Kidney (tissue), 13 donors: ENCODE measurements at regions not wholly inside any gene's neighbourhood (a gene's known extent, or its start where the extent isn't known, plus 50 kb on each side); places are given as distances from the start of the nearest gene placed in this dataset.

ENCODE experiments used
- DNase-seq, 5 donors: peaks; one replicate each; pipeline ENCODE4 v3.0.0-alpha.2; 2013 to 2020
- FAIRE-seq: peaks from 2 replicates; lab custom pipeline; 2012; peaks lifted over from hg19 to GRCh38; lab: Jason Lieb, UNC
- H3K27ac ChIP-seq, 2 donors: one replicate each; pipeline ENCODE4 v1.7.0; 2013; ENCODE audit warnings: low read depth in 2 of 2, low read length in 2 of 2, inconsistent platforms in 1 of 2
- H3K27me3 ChIP-seq: one replicate; pipeline ENCODE4 v1.7.1; 2013; ENCODE audit warnings: low read length, inconsistent platforms; ENCODE audit not compliant: control insufficient read depth, insufficient read depth
- H3K36me3 ChIP-seq, 3 donors: one replicate each; pipeline versions ENCODE4 v1.7.0 to v1.7.1; 2013; ENCODE audit warnings: low read length in 3 of 3, control low read depth in 1 of 3, inconsistent platforms in 1 of 3; ENCODE audit not compliant: insufficient read depth in 3 of 3, control insufficient read depth in 2 of 3
- H3K4me1 ChIP-seq, 3 donors: one replicate each; pipeline versions ENCODE4 v1.7.0 to v1.7.1; 2013; ENCODE audit warnings: low read length in 3 of 3, inconsistent platforms in 1 of 3, low read depth in 1 of 3; ENCODE audit not compliant: control insufficient read depth in 2 of 3, insufficient read depth in 2 of 3
- H3K4me3 ChIP-seq, 3 donors: one replicate each; pipeline versions ENCODE4 v1.7.0 to v1.8.1; 2013; ENCODE audit warnings: low read length in 3 of 3, control low read depth in 1 of 3, inconsistent platforms in 1 of 3
- H3K9ac ChIP-seq, 3 donors: one replicate each; pipeline versions ENCODE4 v1.7.0 to v1.7.1; 2013; ENCODE audit warnings: low read length in 3 of 3, control low read depth in 1 of 3, inconsistent platforms in 1 of 3
- H3K9me3 ChIP-seq, 3 donors: one replicate each; pipeline versions ENCODE4 v1.7.0 to v1.7.1; 2013; ENCODE audit warnings: low read length in 3 of 3, control low read depth in 1 of 3, inconsistent platforms in 1 of 3; ENCODE audit not compliant: control insufficient read depth in 2 of 3, insufficient read depth in 1 of 3
- intact Hi-C: fragments of 100-400 bp; cut with DNase I; formaldehyde crosslinking; loops from one replicate; pipeline ENCODE4 v1.11.1; 2022
- TF ChIP-seq, protein P1 (sequence below): IDR thresholded peaks from 3 replicates; pipeline ENCODE4 v1.5.1; 2012; ENCODE audit warnings: mild to moderate bottlenecking, moderate library complexity, borderline replicate concordance; ENCODE audit not compliant: insufficient read depth; ENCODE audit errors: extremely low read depth
- donor health status: control.
- donor health status: control.
- donor health status: control.
- donor health status: control.
- donor health status: control.
- donor health status: DM: yes; HTN: yes; CAD: no.
- donor health status: Normal renal cell carcinoma (clear cell type).

DNA sequence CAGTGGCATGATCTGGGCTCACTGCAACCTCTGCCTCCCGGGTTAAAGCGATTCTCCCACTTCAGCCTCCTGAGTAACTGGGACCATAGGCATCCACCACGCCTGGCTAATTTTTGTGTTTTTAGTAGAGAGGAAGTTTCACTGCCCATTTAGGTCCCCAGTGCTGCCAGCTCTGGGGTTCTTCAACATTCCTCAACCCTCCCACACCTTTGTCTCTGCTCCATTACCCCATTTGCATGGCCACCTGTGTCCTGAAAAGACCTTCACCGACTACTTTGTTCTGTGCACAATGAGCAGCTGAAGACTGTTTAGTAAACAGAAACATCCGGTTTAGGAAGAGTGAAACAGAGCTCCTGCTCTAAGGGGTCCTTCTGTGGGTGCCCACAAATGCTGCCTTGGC, 92.0 kb downstream of the FAM43A start:
- no peaks in the 10 kb centered on the region for H3K9me3 ChIP-seq
- DNase-seq (no peak), FAIRE-seq (no peak)
- TF ChIP-seq, protein P1, sequence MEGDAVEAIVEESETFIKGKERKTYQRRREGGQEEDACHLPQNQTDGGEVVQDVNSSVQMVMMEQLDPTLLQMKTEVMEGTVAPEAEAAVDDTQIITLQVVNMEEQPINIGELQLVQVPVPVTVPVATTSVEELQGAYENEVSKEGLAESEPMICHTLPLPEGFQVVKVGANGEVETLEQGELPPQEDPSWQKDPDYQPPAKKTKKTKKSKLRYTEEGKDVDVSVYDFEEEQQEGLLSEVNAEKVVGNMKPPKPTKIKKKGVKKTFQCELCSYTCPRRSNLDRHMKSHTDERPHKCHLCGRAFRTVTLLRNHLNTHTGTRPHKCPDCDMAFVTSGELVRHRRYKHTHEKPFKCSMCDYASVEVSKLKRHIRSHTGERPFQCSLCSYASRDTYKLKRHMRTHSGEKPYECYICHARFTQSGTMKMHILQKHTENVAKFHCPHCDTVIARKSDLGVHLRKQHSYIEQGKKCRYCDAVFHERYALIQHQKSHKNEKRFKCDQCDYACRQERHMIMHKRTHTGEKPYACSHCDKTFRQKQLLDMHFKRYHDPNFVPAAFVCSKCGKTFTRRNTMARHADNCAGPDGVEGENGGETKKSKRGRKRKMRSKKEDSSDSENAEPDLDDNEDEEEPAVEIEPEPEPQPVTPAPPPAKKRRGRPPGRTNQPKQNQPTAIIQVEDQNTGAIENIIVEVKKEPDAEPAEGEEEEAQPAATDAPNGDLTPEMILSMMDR, result no peak
- H3K4me3 ChIP-seq, result no peak overlapping the region
- intact Hi-C loops, result no loop called here
- no peak overlapping the region for H3K27ac ChIP-seq
- H3K27me3 ChIP-seq, result no peaks in the 10 kb centered on the region
- H3K9ac ChIP-seq, result no peak overlapping the region
- no peaks in the 10 kb centered on the region for H3K36me3 ChIP-seq
- H3K4me1 ChIP-seq, result peaks cover 0 to 6% (median 3%) of the 10 kb centered on the region in 3 donors

DNA sequence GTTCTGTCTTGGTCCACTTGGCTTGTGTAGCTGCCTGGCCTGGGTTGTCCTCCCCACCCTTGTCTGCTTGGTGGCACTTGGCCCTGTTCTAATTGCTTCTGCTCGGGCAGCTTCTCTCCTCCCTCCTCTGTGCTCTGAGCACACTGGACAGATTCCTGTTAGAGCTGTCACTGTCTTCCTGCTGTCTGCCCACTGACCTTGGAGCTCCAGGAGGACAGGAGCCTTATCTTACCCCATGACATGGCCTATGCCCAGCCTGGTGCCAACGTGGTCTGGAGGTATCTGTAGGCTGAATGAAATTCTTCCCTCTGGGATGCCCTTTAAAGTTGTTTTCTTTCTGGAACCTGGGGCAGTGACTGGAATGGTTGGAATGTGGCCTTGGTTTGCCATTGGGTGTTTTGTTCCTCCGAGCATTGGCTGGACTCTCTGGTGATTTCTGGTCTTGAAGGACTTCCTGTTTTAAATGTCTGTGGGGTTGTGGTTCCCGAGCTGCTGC, 94.1 kb downstream of the FAM43A start:
- Histone ChIP-seq H3K9ac (no peak overlapping the region), H3K9me3 (no peaks in the 10 kb centered on the region), H3K27ac (peak overlapping the region in 1 of 2 donors; percentile 20), H3K4me3 (no peak overlapping the region), H3K36me3 (no peaks in the 10 kb centered on the region), H3K4me1 (peaks cover 0 to 3% (median 3%) of the 10 kb centered on the region in 3 donors), H3K27me3 (no peaks in the 10 kb centered on the region)
- no peak for FAIRE-seq
- no peak for DNase-seq
- TF ChIP-seq, protein P1, result no peak
- intact Hi-C loops, result no loop called here

DNA sequence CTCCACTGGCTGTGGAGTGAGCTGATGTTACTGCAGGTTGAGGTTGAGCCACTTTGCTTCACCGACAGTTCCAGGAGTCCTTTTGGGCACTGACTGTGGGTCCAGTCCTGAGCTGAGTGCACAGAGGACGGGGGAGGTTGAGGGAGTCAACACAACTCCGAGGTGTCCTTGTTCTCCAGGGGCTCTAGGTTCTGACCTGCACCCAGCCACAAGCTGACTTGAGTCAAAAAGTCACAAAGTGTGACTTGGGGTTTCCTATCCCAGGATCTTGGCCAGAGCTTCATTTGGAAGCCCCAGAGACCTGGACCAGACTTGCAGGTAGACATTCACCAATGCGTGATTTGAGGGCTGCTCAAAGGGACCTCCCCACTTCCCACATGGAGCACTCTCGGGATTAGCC, 95.0 kb downstream of the FAM43A start:
- Histone ChIP-seq H3K27me3 (no peaks in the 10 kb centered on the region), H3K4me3 (no peak overlapping the region), H3K9ac (no peak overlapping the region), H3K9me3 (no peaks in the 10 kb centered on the region), H3K36me3 (no peaks in the 10 kb centered on the region), H3K4me1 (peaks cover 0 to 3% (median 3%) of the 10 kb centered on the region in 3 donors), H3K27ac (no peak overlapping the region)
- intact Hi-C loops, result no loop called here
- DNase-seq (no peak), FAIRE-seq (no peak)
- TF ChIP-seq, protein P1, result no peak

DNA sequence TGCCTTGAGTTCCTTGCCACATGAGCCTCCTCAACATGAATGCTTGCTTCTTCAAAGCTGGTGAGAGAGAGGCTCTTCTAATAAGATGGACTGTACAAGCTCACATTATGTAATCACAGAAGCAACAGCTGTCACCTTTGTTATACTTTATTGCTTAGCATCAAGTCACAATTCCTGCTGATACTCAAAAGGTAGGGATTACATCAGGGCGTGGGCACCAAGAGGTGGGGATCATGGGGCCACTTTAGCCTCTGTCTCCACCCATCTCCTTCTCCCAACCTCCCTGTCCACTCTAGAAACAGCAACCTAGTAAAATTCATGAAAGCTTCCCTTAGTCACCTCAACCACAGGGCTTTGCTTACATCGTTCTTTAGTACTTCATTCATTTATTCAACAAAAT, 95.9 kb downstream of the FAM43A start:
- no peaks in the 10 kb centered on the region for H3K9me3 ChIP-seq
- no peak overlapping the region for H3K27ac ChIP-seq
- no peak overlapping the region for H3K4me3 ChIP-seq
- H3K9ac ChIP-seq, result no peak overlapping the region
- TF ChIP-seq, protein P1, result no peak
- FAIRE-seq (no peak), DNase-seq (no peak)
- H3K36me3 ChIP-seq, result no peaks in the 10 kb centered on the region
- peaks cover 0 to 3% (median 3%) of the 10 kb centered on the region in 3 donors for H3K4me1 ChIP-seq
- intact Hi-C loops, result no loop called here
- H3K27me3 ChIP-seq, result no peaks in the 10 kb centered on the region
